ENCODE measurements at regions not wholly inside any gene's neighbourhood (a gene's known extent, or its start where the extent isn't known, plus 50 kb on each side); places are given as distances from the start of the nearest gene placed in this dataset.

- DNase-seq: no peak
Measured at GRCh38 chr6:132977413-132977812, 163.0 kb downstream of the RPS12 start.

- no peak for DNase-seq
Measured at GRCh38 chr6:132978685-132979084, 164.3 kb downstream of the RPS12 start.

- DNase-seq: no peak
Measured at GRCh38 chr6:132993738-132994137, 179.4 kb downstream of the RPS12 start.

GRCh38 chr6:132995009-132995408, 180.6 kb downstream of the RPS12 start:
- DNase-seq: no peak

GRCh38 chr6:132995432-132995831, 181.1 kb downstream of the RPS12 start:
- no peak for DNase-seq

- no peak for DNase-seq
Measured at GRCh38 chr6:132998418-132998817, 184.0 kb downstream of the RPS12 start.

GRCh38 chr6:133001040-133001565, 186.7 kb downstream of the RPS12 start:
- DNase-seq: no peak

GRCh38 chr6:133004304-133004884, 190.0 kb downstream of the RPS12 start:
- DNase-seq: no peak

- no peak for DNase-seq
Measured at GRCh38 chr6:133012774-133013173, 198.4 kb downstream of the RPS12 start.

- no peak for DNase-seq
Measured at GRCh38 chr6:133016631-133017030, 202.3 kb downstream of the RPS12 start.

GRCh38 chr6:133017581-133017980, 203.2 kb downstream of the RPS12 start:
- DNase-seq: no peak

GRCh38 chr6:133026705-133027104, 212.3 kb downstream of the RPS12 start:
- no peak for DNase-seq

- DNase-seq: no peak
Measured at GRCh38 chr6:133033263-133033662, 207.9 kb upstream of the EYA4 start.

GRCh38 chr6:133034509-133035206, 206.5 kb upstream of the EYA4 start:
- no peak for DNase-seq

GRCh38 chr6:133040094-133040802, 200.9 kb upstream of the EYA4 start:
- no peak for DNase-seq

- DNase-seq: no peak
Measured at GRCh38 chr6:133040803-133041419, 200.2 kb upstream of the EYA4 start.

GRCh38 chr6:133042550-133043120, 198.5 kb upstream of the EYA4 start:
- no peak for DNase-seq

- DNase-seq: no peak
Measured at GRCh38 chr6:133046576-133046975, 194.6 kb upstream of the EYA4 start.

GRCh38 chr6:133047065-133047665, 194.0 kb upstream of the EYA4 start:
- no peak for DNase-seq

- no peak for DNase-seq
Measured at GRCh38 chr6:133047706-133048105, 193.5 kb upstream of the EYA4 start.

GRCh38 chr6:133051240-133051639, 189.9 kb upstream of the EYA4 start:
- DNase-seq: no peak

- DNase-seq: no peak
Measured at GRCh38 chr6:133052465-133052864, 188.7 kb upstream of the EYA4 start.

Data from NCI-H1417 treated with DMSO at 0.1 percent for 48 hours (cell line).